Activated CD4-positive, alpha-beta T cell treated with anti-CD3 and anti-CD28 coated beads, Interleukin-2, amount 50 U/mL, for 1 hour (primary cell): ENCODE measurements at regions not wholly inside any gene's neighbourhood (a gene's known extent, or its start where the extent isn't known, plus 50 kb on each side); places are given as distances from the start of the nearest gene placed in this dataset.
"Not testable (repeated sequence)": the region's sequence is repeated elsewhere in the genome, so short reads cannot be mapped to it uniquely, and the experiment has no call there.

Source experiments
- DNase-seq: peaks from one replicate; pipeline ENCODE4 v3.0.0-alpha.2; 2020

GRCh38 chr1:192418552-192419285 is 101.9 kb downstream of the RGS21 start:
- no peak for DNase-seq

- DNase-seq: no peak
These were observed 113.9 kb downstream of the RGS21 start for GRCh38 chr1:192430644-192431043.

- no peak for DNase-seq
These were observed 118.9 kb downstream of the RGS21 start for GRCh38 chr1:192435704-192436103.

GRCh38 chr1:192436441-192437078 is 119.8 kb downstream of the RGS21 start:
- DNase-seq: no peak

- no peak for DNase-seq
These were observed 121.9 kb downstream of the RGS21 start for GRCh38 chr1:192438737-192439136.

- no peak for DNase-seq
These were observed 122.7 kb downstream of the RGS21 start for GRCh38 chr1:192439373-192440025.

GRCh38 chr1:192441492-192441891 is 124.7 kb downstream of the RGS21 start:
- no peak for DNase-seq

- DNase-seq: no peak
These were observed 125.9 kb downstream of the RGS21 start for GRCh38 chr1:192442736-192443135.

GRCh38 chr1:192443616-192444015 is 126.8 kb downstream of the RGS21 start:
- no peak for DNase-seq

GRCh38 chr1:192445241-192445640 is 128.4 kb downstream of the RGS21 start:
- no peak for DNase-seq

GRCh38 chr1:192445839-192446489 is 129.2 kb downstream of the RGS21 start:
- peak; percentile 56 for DNase-seq

GRCh38 chr1:192448026-192448578 is 127.5 kb upstream of the RGS1 start:
- no peak for DNase-seq

- DNase-seq: no peak
These were observed 122.1 kb upstream of the RGS1 start for GRCh38 chr1:192453360-192453992.

GRCh38 chr1:192459467-192459866 is 116.1 kb upstream of the RGS1 start:
- DNase-seq: no peak

GRCh38 chr1:192461684-192462083 is 113.9 kb upstream of the RGS1 start:
- DNase-seq: no peak

GRCh38 chr1:192462616-192463015 is 113.0 kb upstream of the RGS1 start:
- DNase-seq: no peak

- DNase-seq: no peak
These were observed 111.9 kb upstream of the RGS1 start for GRCh38 chr1:192463661-192464060.

GRCh38 chr1:192465221-192465620 is 110.4 kb upstream of the RGS1 start:
- not testable (repeated sequence) for DNase-seq

GRCh38 chr1:192474080-192474683 is 101.4 kb upstream of the RGS1 start:
- no peak for DNase-seq

GRCh38 chr1:192475329-192475728 is 100.2 kb upstream of the RGS1 start:
- DNase-seq: no peak

- DNase-seq: no peak
These were observed 99.6 kb upstream of the RGS1 start for GRCh38 chr1:192475970-192476369.

GRCh38 chr1:192476802-192477298 is 98.7 kb upstream of the RGS1 start:
- no peak for DNase-seq
